ENCODE measurements at regions not wholly inside any gene's neighbourhood (a gene's known extent, or its start where the extent isn't known, plus 50 kb on each side); places are given as distances from the start of the nearest gene placed in this dataset.

DNA sequence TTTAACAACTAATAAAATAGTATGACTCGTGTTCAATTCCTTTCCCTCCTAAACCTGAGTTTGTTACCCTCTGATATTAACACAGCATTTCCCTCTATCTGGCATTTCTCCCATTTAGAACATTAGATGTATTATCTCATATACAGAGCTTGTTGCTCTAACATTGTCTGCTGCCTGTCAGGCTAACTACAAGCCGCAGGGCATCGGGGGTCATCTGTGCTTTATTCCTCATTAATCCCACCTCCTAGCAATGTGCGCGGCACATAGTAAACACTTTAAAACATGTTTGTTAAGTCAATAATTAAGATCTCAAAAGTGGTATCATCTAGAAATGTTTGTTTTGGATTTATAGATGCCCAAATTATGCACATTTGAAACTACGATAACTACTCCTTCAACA, 52.9 kb upstream of the NEBL start:
- Histone ChIP-seq H3K27me3 (ENCODE audit: insufficient read depth, low read depth, low read length) (no peaks in the 10 kb centered on the region), H4K20me1 (ENCODE audit: insufficient read depth) (no peaks in the 10 kb centered on the region), H3K9me2 (ENCODE audit: insufficient read depth, low read length) (no peaks in the 10 kb centered on the region), H3K79me2 (replicated peaks; ENCODE audit: insufficient read depth, low read length) (no peaks in the 10 kb centered on the region), H2AFZ (ENCODE audit: low read depth, low read length) (no peak overlapping the region), H3F3A (ENCODE audit: insufficient read depth, low read length, poor library complexity, severe bottlenecking) (no peaks in the 10 kb centered on the region), H3K4me3 (ENCODE audit: low read length) (no peak overlapping the region), H3K27ac (ENCODE audit: low read length) (no peak overlapping the region), H3K9ac (ENCODE audit: low read length) (no peak overlapping the region), H3K36me3 (ENCODE audit: insufficient read depth, low read length) (no peaks in the 10 kb centered on the region), H3K4me2 (ENCODE audit: low read length) (no peak overlapping the region), H3K9me3 (ENCODE audit: low read length) (no peaks in the 10 kb centered on the region)
- no peak for TF ChIP-seq TAF1 (IDR thresholded peaks at IDR 0.05; ENCODE audit: low read depth)
- no peak for TF ChIP-seq POLR2AphosphoS5 (IDR thresholded peaks at IDR 0.05)
- no peak for TF ChIP-seq RAD21 (conservative IDR thresholded peaks at IDR 0.05)
- no peak for TF ChIP-seq MXI1 (conservative IDR thresholded peaks at IDR 0.05; ENCODE audit: poor library complexity, severe bottlenecking)
- TF ChIP-seq, protein P1, sequence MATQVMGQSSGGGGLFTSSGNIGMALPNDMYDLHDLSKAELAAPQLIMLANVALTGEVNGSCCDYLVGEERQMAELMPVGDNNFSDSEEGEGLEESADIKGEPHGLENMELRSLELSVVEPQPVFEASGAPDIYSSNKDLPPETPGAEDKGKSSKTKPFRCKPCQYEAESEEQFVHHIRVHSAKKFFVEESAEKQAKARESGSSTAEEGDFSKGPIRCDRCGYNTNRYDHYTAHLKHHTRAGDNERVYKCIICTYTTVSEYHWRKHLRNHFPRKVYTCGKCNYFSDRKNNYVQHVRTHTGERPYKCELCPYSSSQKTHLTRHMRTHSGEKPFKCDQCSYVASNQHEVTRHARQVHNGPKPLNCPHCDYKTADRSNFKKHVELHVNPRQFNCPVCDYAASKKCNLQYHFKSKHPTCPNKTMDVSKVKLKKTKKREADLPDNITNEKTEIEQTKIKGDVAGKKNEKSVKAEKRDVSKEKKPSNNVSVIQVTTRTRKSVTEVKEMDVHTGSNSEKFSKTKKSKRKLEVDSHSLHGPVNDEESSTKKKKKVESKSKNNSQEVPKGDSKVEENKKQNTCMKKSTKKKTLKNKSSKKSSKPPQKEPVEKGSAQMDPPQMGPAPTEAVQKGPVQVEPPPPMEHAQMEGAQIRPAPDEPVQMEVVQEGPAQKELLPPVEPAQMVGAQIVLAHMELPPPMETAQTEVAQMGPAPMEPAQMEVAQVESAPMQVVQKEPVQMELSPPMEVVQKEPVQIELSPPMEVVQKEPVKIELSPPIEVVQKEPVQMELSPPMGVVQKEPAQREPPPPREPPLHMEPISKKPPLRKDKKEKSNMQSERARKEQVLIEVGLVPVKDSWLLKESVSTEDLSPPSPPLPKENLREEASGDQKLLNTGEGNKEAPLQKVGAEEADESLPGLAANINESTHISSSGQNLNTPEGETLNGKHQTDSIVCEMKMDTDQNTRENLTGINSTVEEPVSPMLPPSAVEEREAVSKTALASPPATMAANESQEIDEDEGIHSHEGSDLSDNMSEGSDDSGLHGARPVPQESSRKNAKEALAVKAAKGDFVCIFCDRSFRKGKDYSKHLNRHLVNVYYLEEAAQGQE (IDR thresholded peaks at IDR 0.05; ENCODE audit: borderline replicate concordance), result no peak
- TF ChIP-seq CTCF (IDR thresholded peaks at IDR 0.05; ENCODE audit: poor library complexity, severe bottlenecking), result no peak
- no peak for TF ChIP-seq EZH2 (IDR thresholded peaks at IDR 0.05; ENCODE audit: borderline replicate concordance, insufficient read depth, low read length, poor library complexity, severe bottlenecking)
- TF ChIP-seq SMC3 (conservative IDR thresholded peaks at IDR 0.05; ENCODE audit: poor library complexity), result no peak
- TF ChIP-seq EP300 (conservative IDR thresholded peaks at IDR 0.05; ENCODE audit: poor library complexity, severe bottlenecking), result no peak

- no peaks in the 10 kb centered on the region for H3K36me3 ChIP-seq (ENCODE audit: insufficient read depth, low read length)
- no peaks in the 10 kb centered on the region for H3K9me2 ChIP-seq (ENCODE audit: insufficient read depth, low read length)
- no peaks in the 10 kb centered on the region for H3K9me3 ChIP-seq (ENCODE audit: low read length)
- H3F3A ChIP-seq (ENCODE audit: insufficient read depth, low read length, poor library complexity, severe bottlenecking), result no peaks in the 10 kb centered on the region
- H3K79me2 ChIP-seq (replicated peaks; ENCODE audit: insufficient read depth, low read length), result no peaks in the 10 kb centered on the region
- H3K4me3 ChIP-seq (ENCODE audit: low read length), result no peak overlapping the region
- no peak overlapping the region for H3K27ac ChIP-seq (ENCODE audit: low read length)
- H3K4me2 ChIP-seq (ENCODE audit: low read length), result no peak overlapping the region
- H3K27me3 ChIP-seq (ENCODE audit: insufficient read depth, low read depth, low read length), result no peaks in the 10 kb centered on the region
- no peak for TF ChIP-seq POLR2AphosphoS5 (IDR thresholded peaks at IDR 0.05)
- TF ChIP-seq SMC3 (conservative IDR thresholded peaks at IDR 0.05; ENCODE audit: poor library complexity), result no peak
- TF ChIP-seq, protein P1 (IDR thresholded peaks at IDR 0.05; ENCODE audit: borderline replicate concordance), result no peak
- no peak for TF ChIP-seq RAD21 (conservative IDR thresholded peaks at IDR 0.05)
- TF ChIP-seq EZH2 (IDR thresholded peaks at IDR 0.05; ENCODE audit: borderline replicate concordance, insufficient read depth, low read length, poor library complexity, severe bottlenecking), result no peak
- TF ChIP-seq MXI1 (conservative IDR thresholded peaks at IDR 0.05; ENCODE audit: poor library complexity, severe bottlenecking), result no peak
- TF ChIP-seq CTCF (IDR thresholded peaks at IDR 0.05; ENCODE audit: poor library complexity, severe bottlenecking), result no peak
- TF ChIP-seq TAF1 (IDR thresholded peaks at IDR 0.05; ENCODE audit: low read depth), result no peak
- TF ChIP-seq EP300 (conservative IDR thresholded peaks at IDR 0.05; ENCODE audit: poor library complexity, severe bottlenecking), result no peak
- H3K9ac ChIP-seq (ENCODE audit: low read length), result no peak overlapping the region
- H2AFZ ChIP-seq (ENCODE audit: low read depth, low read length), result no peak overlapping the region
- H4K20me1 ChIP-seq (ENCODE audit: insufficient read depth), result no peaks in the 10 kb centered on the region
Observed at GRCh38 chr10:20948686-20949327, 51.7 kb upstream of the NEBL start.
